Neural progenitor cell (in vitro differentiated cells): ENCODE measurements at regions not wholly inside any gene's neighbourhood (a gene's known extent, or its start where the extent isn't known, plus 50 kb on each side); places are given as distances from the start of the nearest gene placed in this dataset.
A peak's percentile ranks its signal among the peaks of the same experiment; 100 is the strongest.

ENCODE experiments used
- DNase-seq: peaks from one replicate; pipeline ENCODE4 v3.0.0-alpha.2; 2016; ENCODE audit warnings: low spot score
- H2AFZ ChIP-seq: fragments of 200-600 bp; sonication (generic); replicated peaks from 2 replicates; pipeline ENCODE4 v1.6.1; 2016; ENCODE audit warnings: antibody characterized with exemption
- H3F3A ChIP-seq: fragments of 200-600 bp; sonication (generic); 2 replicates; pipeline ENCODE4 v1.6.1; 2016; ENCODE audit warnings: antibody characterized with exemption, low read depth
- H3K27ac ChIP-seq: fragments of 200-600 bp; sonication (generic); 2 replicates; pipeline ENCODE4 v1.5.1; 2016; ENCODE audit warnings: mild to moderate bottlenecking
- H3K27me3 ChIP-seq: fragments of 200-600 bp; sonication (generic); 2 replicates; pipeline ENCODE4 v1.6.1; 2016; ENCODE audit warnings: mild to moderate bottlenecking, moderate library complexity
- H3K36me3 ChIP-seq: fragments of 200-600 bp; sonication (generic); 2 replicates; pipeline ENCODE4 v1.5.1; 2016
- H3K4me1 ChIP-seq: fragments of 200-600 bp; sonication (generic); 2 replicates; pipeline ENCODE4 v1.6.1; 2016; ENCODE audit warnings: mixed run types
- H3K4me2 ChIP-seq: fragments of 200-600 bp; sonication (generic); 2 replicates; pipeline ENCODE4 v1.6.1; 2016
- H3K4me3 ChIP-seq: fragments of 200-600 bp; sonication (generic); 2 replicates; pipeline ENCODE4 v1.5.1; 2016
- H3K79me2 ChIP-seq: fragments of 200-600 bp; sonication (generic); 2 replicates; pipeline ENCODE4 v1.6.1; 2016; ENCODE audit warnings: low read depth
- H3K9ac ChIP-seq: fragments of 200-600 bp; sonication (generic); 2 replicates; pipeline ENCODE4 v1.6.1; 2016
- H3K9me3 ChIP-seq: fragments of 200-600 bp; sonication (generic); 2 replicates; pipeline ENCODE4 v1.5.1; 2016; ENCODE audit warnings: low read depth
- H4K20me1 ChIP-seq: fragments of 200-600 bp; sonication (generic); 2 replicates; pipeline ENCODE4 v1.6.1; 2016; ENCODE audit warnings: low read depth
- H3K27ac Mint-ChIP-seq: 3 replicates; pipeline ENCODE4 v1.8.0; 2021; ENCODE audit warnings: mixed read lengths
- H3K27me3 Mint-ChIP-seq: 2 replicates; pipeline ENCODE4 v1.8.0; 2022; ENCODE audit warnings: low read depth, mild to moderate bottlenecking, inconsistent platforms, moderate library complexity, mixed read lengths; ENCODE audit not compliant: insufficient read depth
- H3K36me3 Mint-ChIP-seq: 3 replicates; pipeline ENCODE4 v1.8.0; 2021; ENCODE audit warnings: mixed read lengths
- H3K4me1 Mint-ChIP-seq: 3 replicates; pipeline ENCODE4 v1.8.0; 2021; ENCODE audit warnings: mixed read lengths
- H3K4me3 Mint-ChIP-seq: 3 replicates; pipeline ENCODE4 v1.8.0; 2021; ENCODE audit warnings: mild to moderate bottlenecking, moderate library complexity, mixed read lengths
- H3K9me3 Mint-ChIP-seq: 3 replicates; pipeline ENCODE4 v1.8.0; 2020; ENCODE audit warnings: mixed read lengths
- CTCF ChIP-seq: fragments of 200-600 bp; sonication (generic); IDR thresholded peaks from 2 replicates; pipeline ENCODE4 v1.5.1; 2017; ENCODE audit warnings: antibody characterized with exemption, mild to moderate bottlenecking
- EZH2 ChIP-seq: fragments of 200-600 bp; sonication (generic); IDR thresholded peaks from 2 replicates; pipeline ENCODE4 v1.6.1; 2017; ENCODE audit warnings: antibody characterized with exemption, mild to moderate bottlenecking, moderate library complexity
- EZH2phosphoT487 ChIP-seq: fragments of 200-600 bp; sonication (generic); IDR thresholded peaks from 2 replicates; pipeline ENCODE4 v1.6.1; 2017; ENCODE audit warnings: antibody characterized with exemption

DNA sequence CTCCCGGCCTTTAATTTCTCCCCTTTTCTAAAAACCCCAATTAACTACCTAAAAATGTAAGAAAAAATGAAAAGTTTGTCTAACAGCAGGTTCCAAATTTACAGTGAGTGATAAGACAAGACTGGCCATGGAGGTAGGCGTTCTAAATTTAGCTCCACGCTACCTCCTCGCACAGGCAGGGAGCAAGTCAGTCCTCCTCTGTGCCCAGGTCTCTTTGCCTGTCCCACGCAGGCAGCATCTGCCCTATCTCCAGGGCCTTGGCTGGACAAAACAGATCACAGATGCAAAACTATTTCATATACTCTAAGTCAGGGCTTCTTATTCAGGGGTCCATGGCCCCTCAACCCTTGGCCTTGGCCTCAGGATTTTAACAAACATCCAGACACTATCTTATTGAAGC lies 98.0 kb upstream of the JARID2 start:
- no peak overlapping the region for H3K9ac ChIP-seq
- H3K27me3 Mint-ChIP-seq = peaks cover 8% of the 10 kb centered on the region
- H3K36me3 Mint-ChIP-seq = no peaks in the 10 kb centered on the region
- H3K9me3 ChIP-seq = no peaks in the 10 kb centered on the region
- H3K4me3 ChIP-seq = no peak overlapping the region
- no peaks in the 10 kb centered on the region for H3K79me2 ChIP-seq
- no peak overlapping the region for H3K4me3 Mint-ChIP-seq
- H3K4me1 Mint-ChIP-seq = peaks cover 12% of the 10 kb centered on the region
- no peaks in the 10 kb centered on the region for H4K20me1 ChIP-seq
- no peak for DNase-seq
- TF ChIP-seq EZH2 = no peak
- no peak for TF ChIP-seq CTCF
- TF ChIP-seq EZH2phosphoT487 = no peak
- H3K27me3 ChIP-seq = no peaks in the 10 kb centered on the region
- H3F3A ChIP-seq = no peaks in the 10 kb centered on the region
- no peak overlapping the region for H2AFZ ChIP-seq
- no peaks in the 10 kb centered on the region for H3K4me1 ChIP-seq
- H3K36me3 ChIP-seq = no peaks in the 10 kb centered on the region
- H3K27ac Mint-ChIP-seq = peak overlapping the region; percentile 5
- H3K27ac ChIP-seq = no peak overlapping the region
- no peak overlapping the region for H3K4me2 ChIP-seq
- H3K9me3 Mint-ChIP-seq = no peaks in the 10 kb centered on the region

GRCh38 chr6:15148356-15148946 lies 97.4 kb upstream of the JARID2 start:
- no peak overlapping the region for H3K4me2 ChIP-seq
- no peak overlapping the region for H3K4me3 ChIP-seq
- no peaks in the 10 kb centered on the region for H3K4me1 ChIP-seq
- no peak overlapping the region for H2AFZ ChIP-seq
- peak; percentile 21 for DNase-seq
- no peaks in the 10 kb centered on the region for H3K36me3 ChIP-seq
- Mint-ChIP-seq H3K36me3 (no peaks in the 10 kb centered on the region), H3K4me3 (no peak overlapping the region), H3K27me3 (peaks cover 6% of the 10 kb centered on the region), H3K4me1 (peaks cover 12% of the 10 kb centered on the region), H3K27ac (peak overlapping the region; percentile 5), H3K9me3 (no peaks in the 10 kb centered on the region)
- no peaks in the 10 kb centered on the region for H3K27me3 ChIP-seq
- no peak overlapping the region for H3K27ac ChIP-seq
- H3F3A ChIP-seq = no peaks in the 10 kb centered on the region
- H4K20me1 ChIP-seq = no peaks in the 10 kb centered on the region
- no peaks in the 10 kb centered on the region for H3K9me3 ChIP-seq
- no peak overlapping the region for H3K9ac ChIP-seq
- H3K79me2 ChIP-seq = no peaks in the 10 kb centered on the region
- no peak for TF ChIP-seq EZH2
- TF ChIP-seq CTCF = no peak
- no peak for TF ChIP-seq EZH2phosphoT487

GRCh38 chr6:15150207-15150606 lies 95.7 kb upstream of the JARID2 start:
- no peak for DNase-seq
- Histone ChIP-seq H3K9me3 (no peaks in the 10 kb centered on the region), H3K4me2 (no peak overlapping the region), H4K20me1 (no peaks in the 10 kb centered on the region), H3K9ac (no peak overlapping the region), H3K27ac (no peak overlapping the region), H3K4me3 (no peak overlapping the region), H3K4me1 (no peaks in the 10 kb centered on the region), H3K79me2 (no peaks in the 10 kb centered on the region), H3K27me3 (no peaks in the 10 kb centered on the region), H3F3A (no peaks in the 10 kb centered on the region), H3K36me3 (no peaks in the 10 kb centered on the region), H2AFZ (no peak overlapping the region)
- TF ChIP-seq CTCF (no peak), EZH2phosphoT487 (no peak), EZH2 (no peak)
- Mint-ChIP-seq H3K27ac (no peak overlapping the region), H3K36me3 (no peaks in the 10 kb centered on the region), H3K9me3 (no peaks in the 10 kb centered on the region), H3K4me1 (peaks cover 12% of the 10 kb centered on the region), H3K27me3 (peaks cover 3% of the 10 kb centered on the region), H3K4me3 (no peak overlapping the region)
